Calu3 (cell line): ENCODE measurements at regions not wholly inside any gene's neighbourhood (a gene's known extent, or its start where the extent isn't known, plus 50 kb on each side); places are given as distances from the start of the nearest gene placed in this dataset.

Experiments
- BruUV-seq: library from RNA; stranded (reverse); fragments of 400-500 nt; replicated peaks from 2 replicates; lab custom pipeline; 2021; lab: Mats Ljungman, UMichigan
- CTCF ChIA-PET: fragments of 300-600 bp; sonication (Branson Sonifier 250); formaldehyde crosslinking; loops from one replicate; lab custom pipeline; 2022; ENCODE audit warnings: antibody characterized with exemption; lab: Charles Lee
- DNase-seq: peaks from one replicate; pipeline ENCODE4 v3.0.0; 2022
- H3K27ac Mint-ChIP-seq: one replicate; pipeline ENCODE4 v1.8.0; 2022; ENCODE audit warnings: mixed read lengths; ENCODE audit not compliant: unreplicated experiment
- H3K27me3 Mint-ChIP-seq: one replicate; pipeline ENCODE4 v1.8.0; 2022; ENCODE audit warnings: mixed read lengths; ENCODE audit not compliant: unreplicated experiment
- H3K36me3 Mint-ChIP-seq: one replicate; pipeline ENCODE4 v1.8.0; 2022; ENCODE audit warnings: mild to moderate bottlenecking, moderate library complexity, mixed read lengths; ENCODE audit not compliant: insufficient read depth, unreplicated experiment
- H3K4me1 Mint-ChIP-seq: one replicate; pipeline ENCODE4 v1.8.0; 2022; ENCODE audit warnings: mild to moderate bottlenecking, low read depth, mixed read lengths; ENCODE audit not compliant: unreplicated experiment
- H3K4me3 Mint-ChIP-seq: one replicate; pipeline ENCODE4 v1.8.0; 2022; ENCODE audit warnings: mild to moderate bottlenecking, low read depth, moderate library complexity, mixed read lengths; ENCODE audit not compliant: unreplicated experiment
- H3K9me3 Mint-ChIP-seq: one replicate; pipeline ENCODE4 v1.8.0; 2022; ENCODE audit warnings: low read depth, mixed read lengths; ENCODE audit not compliant: unreplicated experiment
- intact Hi-C: fragments of 100-400 bp; cut with micrococcal nuclease; formaldehyde crosslinking; loops from one replicate; pipeline ENCODE4 v1.10.0; 2022; ENCODE audit not compliant: unreplicated experiment
- TF ChIP-seq, protein P1 (sequence below): fragments of 200-600 bp; IDR thresholded peaks from one replicate; pipeline ENCODE4 v1.8.0; 2022; ENCODE audit warnings: antibody characterized with exemption; ENCODE audit not compliant: unreplicated experiment

DNA sequence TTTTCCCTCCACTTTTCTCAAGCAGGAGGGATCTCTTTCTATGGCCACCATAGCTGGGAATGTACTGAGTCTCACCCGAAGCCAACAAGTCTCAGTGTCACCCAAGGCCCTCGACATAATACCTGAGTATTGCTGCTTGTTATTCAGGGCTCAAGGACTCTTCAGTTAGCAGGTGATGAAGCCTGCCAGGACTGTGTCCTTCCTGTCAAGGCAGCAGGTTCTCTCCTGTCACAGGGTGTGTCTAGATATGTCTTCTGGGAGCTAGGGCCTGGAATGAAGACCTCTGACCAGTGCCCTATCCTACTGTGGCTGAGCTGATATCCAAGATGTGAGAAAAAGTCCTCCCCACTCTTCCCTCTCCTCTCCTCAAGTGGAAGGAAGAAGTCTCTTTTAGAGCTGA, 391.0 kb upstream of the DIPK2B start:
- no TSS peak for BruUV-seq
- Mint-ChIP-seq H3K4me1 (peaks cover 4% of the 10 kb centered on the region), H3K27me3 (no peaks in the 10 kb centered on the region), H3K36me3 (no peaks in the 10 kb centered on the region), H3K9me3 (no peaks in the 10 kb centered on the region), H3K4me3 (no peak overlapping the region), H3K27ac (no peak overlapping the region)
- intact Hi-C loops: loop anchor here (10.0 kb wide), 1 partner anchor 153 kb away; no protein-coding TSS in a partner anchor
- TF ChIP-seq, protein P1, sequence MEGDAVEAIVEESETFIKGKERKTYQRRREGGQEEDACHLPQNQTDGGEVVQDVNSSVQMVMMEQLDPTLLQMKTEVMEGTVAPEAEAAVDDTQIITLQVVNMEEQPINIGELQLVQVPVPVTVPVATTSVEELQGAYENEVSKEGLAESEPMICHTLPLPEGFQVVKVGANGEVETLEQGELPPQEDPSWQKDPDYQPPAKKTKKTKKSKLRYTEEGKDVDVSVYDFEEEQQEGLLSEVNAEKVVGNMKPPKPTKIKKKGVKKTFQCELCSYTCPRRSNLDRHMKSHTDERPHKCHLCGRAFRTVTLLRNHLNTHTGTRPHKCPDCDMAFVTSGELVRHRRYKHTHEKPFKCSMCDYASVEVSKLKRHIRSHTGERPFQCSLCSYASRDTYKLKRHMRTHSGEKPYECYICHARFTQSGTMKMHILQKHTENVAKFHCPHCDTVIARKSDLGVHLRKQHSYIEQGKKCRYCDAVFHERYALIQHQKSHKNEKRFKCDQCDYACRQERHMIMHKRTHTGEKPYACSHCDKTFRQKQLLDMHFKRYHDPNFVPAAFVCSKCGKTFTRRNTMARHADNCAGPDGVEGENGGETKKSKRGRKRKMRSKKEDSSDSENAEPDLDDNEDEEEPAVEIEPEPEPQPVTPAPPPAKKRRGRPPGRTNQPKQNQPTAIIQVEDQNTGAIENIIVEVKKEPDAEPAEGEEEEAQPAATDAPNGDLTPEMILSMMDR: no peak
- CTCF ChIA-PET: no interaction called here
- DNase-seq: no peak

DNA sequence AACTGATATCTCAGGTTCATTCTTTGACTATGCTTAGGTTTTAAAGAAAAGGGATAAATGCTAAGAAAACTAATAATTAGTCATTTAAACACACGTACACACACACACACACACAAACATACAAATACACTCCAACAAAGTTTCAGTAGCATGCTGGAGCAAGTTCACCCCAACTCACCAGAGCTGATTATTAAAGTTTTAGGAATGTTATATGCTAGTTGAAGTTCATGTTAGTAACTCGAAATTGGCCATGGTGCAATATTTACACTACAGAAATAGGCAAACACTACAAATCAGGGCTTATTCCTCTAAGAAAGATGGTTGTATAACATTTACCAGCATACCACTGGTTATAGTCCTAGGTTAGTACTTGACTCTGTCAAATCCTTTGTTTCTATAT, 384.0 kb upstream of the DIPK2B start:
- Mint-ChIP-seq H3K36me3 (no peaks in the 10 kb centered on the region), H3K4me3 (no peak overlapping the region), H3K27ac (no peak overlapping the region), H3K27me3 (no peaks in the 10 kb centered on the region), H3K9me3 (peaks cover 5% of the 10 kb centered on the region), H3K4me1 (no peaks in the 10 kb centered on the region)
- CTCF ChIA-PET: no interaction called here
- TF ChIP-seq, protein P1: no peak
- BruUV-seq: no TSS peak
- no peak for DNase-seq
- intact Hi-C loops: no loop called here

DNA sequence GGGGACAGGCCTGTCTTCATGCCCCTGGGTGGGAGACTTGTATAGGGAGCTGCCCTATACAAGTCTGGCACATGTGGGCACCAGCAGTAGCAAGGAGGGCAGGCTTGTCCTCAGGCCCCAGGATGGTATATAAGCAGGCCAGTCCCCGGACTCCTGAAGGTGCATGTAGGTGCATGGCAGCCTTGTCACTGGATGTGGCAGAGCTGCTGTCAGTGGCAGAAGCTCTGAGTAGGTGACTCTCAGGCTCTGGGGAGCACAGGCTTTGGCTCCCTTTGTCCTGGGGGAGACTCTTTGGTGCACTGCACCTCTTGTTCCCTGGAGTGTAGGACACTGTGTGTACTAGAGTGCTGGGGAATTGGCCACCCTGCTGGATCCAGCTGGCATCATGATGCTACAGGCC, 376.7 kb upstream of the DIPK2B start:
- TF ChIP-seq, protein P1: no peak
- H3K27ac Mint-ChIP-seq: no peak overlapping the region
- no peaks in the 10 kb centered on the region for H3K4me1 Mint-ChIP-seq
- CTCF ChIA-PET: no interaction called here
- H3K27me3 Mint-ChIP-seq: no peaks in the 10 kb centered on the region
- intact Hi-C loops: no loop called here
- H3K4me3 Mint-ChIP-seq: no peak overlapping the region
- H3K9me3 Mint-ChIP-seq: peaks cover 10% of the 10 kb centered on the region
- no TSS peak for BruUV-seq
- no peak for DNase-seq
- no peaks in the 10 kb centered on the region for H3K36me3 Mint-ChIP-seq

DNA sequence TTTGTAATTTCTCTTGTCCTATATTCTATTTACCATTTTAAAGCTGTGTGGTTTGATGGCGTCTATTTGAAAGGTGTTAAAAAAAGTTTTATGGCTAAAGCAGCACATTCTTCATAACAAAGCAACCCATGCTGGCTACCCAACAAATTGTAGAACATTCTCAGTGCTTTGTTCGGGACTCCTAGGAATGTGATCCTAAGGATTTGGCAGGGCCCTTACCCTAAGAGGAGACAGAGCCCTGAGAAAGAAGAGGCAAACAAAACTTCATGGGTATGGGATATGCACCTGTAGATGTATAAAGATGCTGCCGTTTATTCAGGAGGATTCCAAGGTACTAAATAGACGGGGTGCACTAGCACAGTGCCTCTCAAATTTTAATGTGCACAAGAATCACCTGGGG, 370.8 kb upstream of the DIPK2B start:
- no peaks in the 10 kb centered on the region for H3K27me3 Mint-ChIP-seq
- H3K9me3 Mint-ChIP-seq: no peaks in the 10 kb centered on the region
- CTCF ChIA-PET: no interaction called here
- no peaks in the 10 kb centered on the region for H3K4me1 Mint-ChIP-seq
- H3K4me3 Mint-ChIP-seq: no peak overlapping the region
- no peak for DNase-seq
- intact Hi-C loops: no loop called here
- BruUV-seq: no TSS peak
- TF ChIP-seq, protein P1: no peak
- no peaks in the 10 kb centered on the region for H3K36me3 Mint-ChIP-seq
- no peak overlapping the region for H3K27ac Mint-ChIP-seq
